Testis (tissue), 2 donors: ENCODE measurements at regions not wholly inside any gene's neighbourhood (a gene's known extent, or its start where the extent isn't known, plus 50 kb on each side); places are given as distances from the start of the nearest gene placed in this dataset.

Experiments used
- DNase-seq: peaks from one replicate; pipeline ENCODE4 v3.0.0-alpha.2; 2019
- H3K27ac ChIP-seq, 2 donors: fragments of 200-600 bp; sonication (generic); one replicate each; pipeline ENCODE4 v1.5.1; 2019
- H3K27me3 ChIP-seq: fragments of 200-600 bp; sonication (generic); one replicate; pipeline ENCODE4 v1.5.1; 2019
- H3K36me3 ChIP-seq: fragments of 200-600 bp; sonication (generic); one replicate; pipeline ENCODE4 v1.5.1; 2017; ENCODE audit warnings: low read depth; ENCODE audit errors: missing control alignments
- H3K4me1 ChIP-seq: fragments of 200-600 bp; sonication (generic); one replicate; pipeline ENCODE4 v1.5.1; 2019
- H3K4me3 ChIP-seq, 2 donors: fragments of 200-600 bp; sonication (generic); one replicate each; pipeline ENCODE4 v1.5.1; 2017 to 2019
- H3K9me3 ChIP-seq: fragments of 200-600 bp; sonication (generic); one replicate; pipeline ENCODE4 v1.5.1; 2017
- CTCF ChIP-seq, 3 experiments: fragments of 450-650 bp in 2 of 3; fragments of 200-600 bp in 1 of 3; sonication (generic) in 1 of 3; IDR thresholded peaks; one replicate each; pipeline ENCODE4 v1.5.1; 2016 to 2019; ENCODE audit warnings: antibody characterized with exemption in 3 of 3, mild to moderate bottlenecking in 2 of 3, moderate library complexity in 1 of 3
- POLR2A ChIP-seq: fragments of 450-650 bp; IDR thresholded peaks from one replicate; pipeline ENCODE4 v1.6.1; 2017; ENCODE audit warnings: antibody characterized with exemption, mild to moderate bottlenecking, moderate library complexity
- WGBS, 2 donors: methylation state at CpG; one replicate each; pipeline ENCODE4 v1.1.5; 2018; 5-methylcytosine and 5-hydroxymethylcytosine counted together
- intact Hi-C: fragments of 100-400 bp; cut with DNase I; formaldehyde crosslinking; loops from one replicate; pipeline ENCODE4 v1.15.1; 2023; ENCODE audit warnings: low total_unique reads

GRCh38 chr3:70849911-70850699 lies 537.7 kb upstream of the MDFIC2 start:
- Histone ChIP-seq H3K9me3 (no peaks in the 10 kb centered on the region), H3K4me3 (no peak overlapping the region), H3K4me1 (no peaks in the 10 kb centered on the region), H3K36me3 (no peaks in the 10 kb centered on the region), H3K27me3 (no peaks in the 10 kb centered on the region), H3K27ac (no peak overlapping the region)
- no peak for TF ChIP-seq CTCF (IDR thresholded peaks at IDR 0.05)
- TF ChIP-seq POLR2A: no peak
- DNase-seq: no peak
- intact Hi-C loops: no loop called here
- 74 to 84% methylated on average over 6 of the region's 6 CpGs for WGBS, 2 donors

- Histone ChIP-seq H3K4me1 (no peaks in the 10 kb centered on the region), H3K9me3 (no peaks in the 10 kb centered on the region), H3K36me3 (no peaks in the 10 kb centered on the region), H3K27ac (no peak overlapping the region), H3K27me3 (no peaks in the 10 kb centered on the region), H3K4me3 (no peak overlapping the region)
- TF ChIP-seq POLR2A: no peak
- no peak for TF ChIP-seq CTCF (IDR thresholded peaks at IDR 0.05)
- WGBS, 2 donors: 69 to 75% methylated on average over 4 of the region's 4 CpGs
- intact Hi-C loops: no loop called here
- DNase-seq: no peak
Measured at GRCh38 chr3:70840106-70840870, 527.9 kb upstream of the MDFIC2 start.

GRCh38 chr3:70833239-70833960 lies 521.0 kb upstream of the MDFIC2 start:
- TF ChIP-seq CTCF (IDR thresholded peaks at IDR 0.05): no peak
- no peak for TF ChIP-seq POLR2A
- Histone ChIP-seq H3K4me1 (no peaks in the 10 kb centered on the region), H3K27ac (no peak overlapping the region), H3K4me3 (no peak overlapping the region), H3K27me3 (no peaks in the 10 kb centered on the region), H3K9me3 (no peaks in the 10 kb centered on the region), H3K36me3 (no peaks in the 10 kb centered on the region)
- WGBS, 2 donors: 77 to 78% methylated on average over 7 of the region's 7 CpGs
- no peak for DNase-seq
- intact Hi-C loops: no loop called here

GRCh38 chr3:70832834-70833205 lies 520.4 kb upstream of the MDFIC2 start:
- no peaks in the 10 kb centered on the region for H3K4me1 ChIP-seq
- no peaks in the 10 kb centered on the region for H3K27me3 ChIP-seq
- no peaks in the 10 kb centered on the region for H3K9me3 ChIP-seq
- no peak overlapping the region for H3K4me3 ChIP-seq
- no peaks in the 10 kb centered on the region for H3K36me3 ChIP-seq
- no peak for DNase-seq
- intact Hi-C loops: no loop called here
- no peak for TF ChIP-seq CTCF (IDR thresholded peaks at IDR 0.05)
- no peak overlapping the region for H3K27ac ChIP-seq
